ENCODE measurements at regions not wholly inside any gene's neighbourhood (a gene's known extent, or its start where the extent isn't known, plus 50 kb on each side); places are given as distances from the start of the nearest gene placed in this dataset.

DNA sequence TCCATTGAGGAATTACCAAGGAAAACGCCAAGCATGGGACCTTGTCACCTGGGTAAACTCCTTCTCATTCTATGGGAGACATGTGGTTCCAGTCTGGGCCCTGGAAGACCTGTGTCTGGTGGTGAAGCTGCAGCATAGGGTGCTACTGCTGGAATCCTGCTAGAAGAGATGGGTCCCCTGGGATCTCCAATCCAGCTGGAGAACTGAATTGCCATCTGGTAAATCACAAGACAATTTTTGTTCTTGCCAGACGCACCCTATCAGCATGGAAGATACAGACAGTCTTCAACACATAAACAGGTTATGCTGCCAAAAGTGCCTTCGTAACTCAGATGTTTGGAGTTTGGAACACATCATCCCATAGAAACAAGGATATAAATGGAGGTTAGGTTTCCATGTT is 424.0 kb upstream of the BRINP1 start:
- CTCF ChIA-PET: no interaction called here
- H3K36me3 ChIP-seq (replicated peaks in 1 of 2; ENCODE audit: control extremely low read depth in 1 of 2, control insufficient read depth in 1 of 2, extremely low read depth in 1 of 2, insufficient read depth in 2 of 2, low read length in 1 of 2): no peaks in the 10 kb centered on the region

DNA sequence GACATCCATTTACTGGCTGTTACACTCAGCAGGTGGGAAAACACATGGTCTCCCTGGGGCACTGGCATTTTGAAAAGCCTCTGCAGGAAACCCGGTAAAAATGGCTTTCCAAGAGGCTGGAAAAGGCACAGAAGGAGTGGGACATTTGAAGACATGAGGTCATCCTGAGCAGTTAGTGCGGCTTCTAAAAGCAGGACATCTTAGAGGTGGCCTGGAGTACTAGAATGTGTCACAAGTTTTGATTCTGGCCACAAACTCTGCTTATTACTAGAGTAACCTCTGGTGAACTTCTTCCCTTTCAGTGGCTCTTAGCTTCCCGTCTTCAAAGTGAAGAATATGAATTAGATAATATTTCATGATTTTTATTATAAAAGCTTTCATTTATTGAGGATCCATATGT is 423.0 kb upstream of the BRINP1 start:
- 63% methylated on average over 2 of the region's 3 CpGs for WGBS (ENCODE audit: insufficient coverage)
- TF ChIP-seq, protein P1, sequence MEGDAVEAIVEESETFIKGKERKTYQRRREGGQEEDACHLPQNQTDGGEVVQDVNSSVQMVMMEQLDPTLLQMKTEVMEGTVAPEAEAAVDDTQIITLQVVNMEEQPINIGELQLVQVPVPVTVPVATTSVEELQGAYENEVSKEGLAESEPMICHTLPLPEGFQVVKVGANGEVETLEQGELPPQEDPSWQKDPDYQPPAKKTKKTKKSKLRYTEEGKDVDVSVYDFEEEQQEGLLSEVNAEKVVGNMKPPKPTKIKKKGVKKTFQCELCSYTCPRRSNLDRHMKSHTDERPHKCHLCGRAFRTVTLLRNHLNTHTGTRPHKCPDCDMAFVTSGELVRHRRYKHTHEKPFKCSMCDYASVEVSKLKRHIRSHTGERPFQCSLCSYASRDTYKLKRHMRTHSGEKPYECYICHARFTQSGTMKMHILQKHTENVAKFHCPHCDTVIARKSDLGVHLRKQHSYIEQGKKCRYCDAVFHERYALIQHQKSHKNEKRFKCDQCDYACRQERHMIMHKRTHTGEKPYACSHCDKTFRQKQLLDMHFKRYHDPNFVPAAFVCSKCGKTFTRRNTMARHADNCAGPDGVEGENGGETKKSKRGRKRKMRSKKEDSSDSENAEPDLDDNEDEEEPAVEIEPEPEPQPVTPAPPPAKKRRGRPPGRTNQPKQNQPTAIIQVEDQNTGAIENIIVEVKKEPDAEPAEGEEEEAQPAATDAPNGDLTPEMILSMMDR (IDR thresholded peaks at IDR 0.05): no peak
- Histone ChIP-seq H3K9ac (ENCODE audit: low read length) (no peak overlapping the region), H4K20me1 (ENCODE audit: control insufficient read depth, insufficient read depth, low read length, poor library complexity, severe bottlenecking) (no peaks in the 10 kb centered on the region), H3K36me3 (replicated peaks in 1 of 2; ENCODE audit: control extremely low read depth in 1 of 2, control insufficient read depth in 1 of 2, extremely low read depth in 1 of 2, insufficient read depth in 2 of 2, low read length in 1 of 2) (no peaks in the 10 kb centered on the region), H3K9me3 (ENCODE audit: control extremely low read depth in 1 of 3, control insufficient read depth in 2 of 3, insufficient read depth in 1 of 3, low read length in 2 of 3) (no peaks in the 10 kb centered on the region), H3K4me2 (replicated peaks; ENCODE audit: low read depth, low read length, poor library complexity, severe bottlenecking) (no peak overlapping the region), H3K4me3 (ENCODE audit: control extremely low read depth in 1 of 5, extremely low read depth in 1 of 5, insufficient read depth in 1 of 5, low read depth in 2 of 5, low read length in 4 of 5) (no peak overlapping the region), H2AFZ (ENCODE audit: insufficient read depth, low read depth, low read length, poor library complexity, severe bottlenecking) (no peak overlapping the region), H3K27me3 (replicated peaks in 1 of 4; ENCODE audit: control extremely low read depth in 1 of 4, control insufficient read depth in 3 of 4, insufficient read depth in 4 of 4, low read length in 3 of 4) (peaks cover 0 to 5% (median 1%) of the 10 kb centered on the region in 4 experiments), H3K79me2 (ENCODE audit: control insufficient read depth, insufficient read depth, low read length) (no peaks in the 10 kb centered on the region), H3K27ac (ENCODE audit: low read length in 2 of 2) (no peak overlapping the region), H3K4me1 (ENCODE audit: control insufficient read depth in 2 of 2, insufficient read depth in 2 of 2, low read length in 2 of 2) (no peaks in the 10 kb centered on the region)
- Mint-ChIP-seq H3K27ac (no peak overlapping the region), H3K27me3 (peaks cover 21% of the 10 kb centered on the region), H3K4me1 (no peaks in the 10 kb centered on the region), H3K9me3 (ENCODE audit: insufficient read depth) (no peaks in the 10 kb centered on the region), H3K4me3 (no peak overlapping the region)
- intact Hi-C loops (cut with micrococcal nuclease): no loop called here
- POLR2A ChIA-PET: no interaction called here
- DNase-seq: no peak
- CTCF ChIA-PET: no interaction called here
- no peak for ATAC-seq (ENCODE audit: low read depth)

More for the DNA sequence above, 424.0 kb upstream of the BRINP1 start:
- Histone ChIP-seq H3K27ac (ENCODE audit: low read length in 2 of 2) (no peak overlapping the region), H2AFZ (ENCODE audit: insufficient read depth, low read depth, low read length, poor library complexity, severe bottlenecking) (no peak overlapping the region), H3K4me3 (ENCODE audit: control extremely low read depth in 1 of 5, extremely low read depth in 1 of 5, insufficient read depth in 1 of 5, low read depth in 2 of 5, low read length in 4 of 5) (no peak overlapping the region), H3K4me2 (replicated peaks; ENCODE audit: low read depth, low read length, poor library complexity, severe bottlenecking) (no peak overlapping the region), H3K4me1 (ENCODE audit: control insufficient read depth in 2 of 2, insufficient read depth in 2 of 2, low read length in 2 of 2) (no peaks in the 10 kb centered on the region), H3K27me3 (replicated peaks in 1 of 4; ENCODE audit: control extremely low read depth in 1 of 4, control insufficient read depth in 3 of 4, insufficient read depth in 4 of 4, low read length in 3 of 4) (peaks cover 0 to 5% (median 1%) of the 10 kb centered on the region in 4 experiments), H3K9ac (ENCODE audit: low read length) (no peak overlapping the region), H4K20me1 (ENCODE audit: control insufficient read depth, insufficient read depth, low read length, poor library complexity, severe bottlenecking) (no peaks in the 10 kb centered on the region), H3K79me2 (ENCODE audit: control insufficient read depth, insufficient read depth, low read length) (no peaks in the 10 kb centered on the region), H3K9me3 (ENCODE audit: control extremely low read depth in 1 of 3, control insufficient read depth in 2 of 3, insufficient read depth in 1 of 3, low read length in 2 of 3) (no peaks in the 10 kb centered on the region)
- 88% methylated on average over 1 of the region's 3 CpGs for WGBS (ENCODE audit: insufficient coverage)
- POLR2A ChIA-PET: no interaction called here
- TF ChIP-seq, protein P1 (IDR thresholded peaks at IDR 0.05): no peak
- TF ChIP-seq EZH2 (IDR thresholded peaks at IDR 0.05; ENCODE audit: borderline replicate concordance, insufficient read depth, low read depth, low read length, poor library complexity, severe bottlenecking): no peak
- H3K4me1 Mint-ChIP-seq: no peaks in the 10 kb centered on the region
- no peak overlapping the region for H3K4me3 Mint-ChIP-seq
- no peak overlapping the region for H3K27ac Mint-ChIP-seq
- intact Hi-C loops (cut with micrococcal nuclease): no loop called here
- DNase-seq: no peak
- H3K9me3 Mint-ChIP-seq (ENCODE audit: insufficient read depth): no peaks in the 10 kb centered on the region
- peaks cover 16% of the 10 kb centered on the region for H3K27me3 Mint-ChIP-seq
- ATAC-seq (ENCODE audit: low read depth): no peak
